Loucy (cell line): ENCODE measurements at regions not wholly inside any gene's neighbourhood (a gene's known extent, or its start where the extent isn't known, plus 50 kb on each side); places are given as distances from the start of the nearest gene placed in this dataset.

Experiments
- H2AFZ ChIP-seq: fragments of 200-600 bp; sonication (generic); 2 replicates; pipeline ENCODE4 v1.6.0; 2016; ENCODE audit warnings: antibody characterized with exemption, mild to moderate bottlenecking, low read length, moderate library complexity
- H3F3A ChIP-seq: fragments of 200-600 bp; 2 replicates; pipeline ENCODE4 v1.6.0; 2016; ENCODE audit warnings: antibody characterized with exemption, low read depth, mild to moderate bottlenecking
- H3K27me3 ChIP-seq: fragments of 200-600 bp; sonication (generic); 2 replicates; pipeline ENCODE4 v1.6.1; 2014; ENCODE audit warnings: low read length, mild to moderate bottlenecking; ENCODE audit not compliant: insufficient read depth, poor library complexity, severe bottlenecking
- H3K36me3 ChIP-seq: fragments of 200-600 bp; sonication (generic); 2 replicates; pipeline ENCODE4 v1.6.1; 2016; ENCODE audit warnings: low read length; ENCODE audit not compliant: insufficient read depth
- H3K4me1 ChIP-seq: fragments of 200-600 bp; sonication (generic); 2 replicates; pipeline ENCODE4 v1.5.1; 2014; ENCODE audit warnings: low read length, mild to moderate bottlenecking; ENCODE audit not compliant: insufficient read depth, poor library complexity, severe bottlenecking
- H3K4me2 ChIP-seq: fragments of 200-600 bp; sonication (generic); 2 replicates; pipeline ENCODE4 v1.6.0; 2014; ENCODE audit warnings: antibody characterized with exemption, low read length, low read depth, mild to moderate bottlenecking; ENCODE audit not compliant: poor library complexity, severe bottlenecking
- H3K4me3 ChIP-seq: fragments of 200-600 bp; sonication (generic); 2 replicates; pipeline ENCODE4 v1.5.1; 2014; ENCODE audit warnings: low read length, mild to moderate bottlenecking, mixed read lengths; ENCODE audit not compliant: poor library complexity, severe bottlenecking
- H3K79me2 ChIP-seq: fragments of 200-600 bp; sonication (generic); 2 replicates; pipeline ENCODE4 v1.6.1; 2014; ENCODE audit warnings: low read length; ENCODE audit not compliant: insufficient read depth
- H3K9ac ChIP-seq: fragments of 200-600 bp; sonication (generic); 2 replicates; pipeline ENCODE4 v1.6.0; 2014; ENCODE audit warnings: mild to moderate bottlenecking, low read depth, low read length, moderate library complexity; ENCODE audit not compliant: poor library complexity, severe bottlenecking
- H3K9me2 ChIP-seq: fragments of 200-600 bp; sonication (generic); replicated peaks from 2 replicates; pipeline ENCODE4 v1.6.1; 2016; ENCODE audit warnings: low read depth, low read length, mixed read lengths
- H3K9me3 ChIP-seq: fragments of 200-600 bp; sonication (generic); 2 replicates; pipeline ENCODE4 v1.6.1; 2014; ENCODE audit warnings: mild to moderate bottlenecking, antibody characterized with exemption, low read length, low read depth; ENCODE audit not compliant: insufficient read depth
- H4K20me1 ChIP-seq: fragments of 200-600 bp; sonication (generic); 2 replicates; pipeline ENCODE4 v1.6.0; 2014; ENCODE audit warnings: antibody characterized with exemption, low read length, mild to moderate bottlenecking; ENCODE audit not compliant: insufficient read depth, poor library complexity, severe bottlenecking
- EZH2phosphoT487 ChIP-seq: fragments of 200-600 bp; IDR thresholded peaks from 2 replicates; pipeline ENCODE4 v1.6.1; 2018; ENCODE audit warnings: antibody characterized with exemption, mild to moderate bottlenecking, moderate library complexity, borderline replicate concordance
- TF ChIP-seq, protein P1 (sequence below): fragments of 200-600 bp; sonication (generic); conservative IDR thresholded peaks from 2 replicates; pipeline ENCODE4 v1.5.1; 2014; ENCODE audit warnings: mild to moderate bottlenecking, antibody characterized with exemption, low read length

GRCh38 chr5:122718611-122719010 lies 56.3 kb upstream of the SNX2 start:
- H2AFZ ChIP-seq = no peak overlapping the region
- no peaks in the 10 kb centered on the region for H3K79me2 ChIP-seq
- H3K9me2 ChIP-seq = no peaks in the 10 kb centered on the region
- no peak overlapping the region for H3K9ac ChIP-seq
- H3K36me3 ChIP-seq = no peaks in the 10 kb centered on the region
- no peak for TF ChIP-seq EZH2phosphoT487
- TF ChIP-seq, protein P1, sequence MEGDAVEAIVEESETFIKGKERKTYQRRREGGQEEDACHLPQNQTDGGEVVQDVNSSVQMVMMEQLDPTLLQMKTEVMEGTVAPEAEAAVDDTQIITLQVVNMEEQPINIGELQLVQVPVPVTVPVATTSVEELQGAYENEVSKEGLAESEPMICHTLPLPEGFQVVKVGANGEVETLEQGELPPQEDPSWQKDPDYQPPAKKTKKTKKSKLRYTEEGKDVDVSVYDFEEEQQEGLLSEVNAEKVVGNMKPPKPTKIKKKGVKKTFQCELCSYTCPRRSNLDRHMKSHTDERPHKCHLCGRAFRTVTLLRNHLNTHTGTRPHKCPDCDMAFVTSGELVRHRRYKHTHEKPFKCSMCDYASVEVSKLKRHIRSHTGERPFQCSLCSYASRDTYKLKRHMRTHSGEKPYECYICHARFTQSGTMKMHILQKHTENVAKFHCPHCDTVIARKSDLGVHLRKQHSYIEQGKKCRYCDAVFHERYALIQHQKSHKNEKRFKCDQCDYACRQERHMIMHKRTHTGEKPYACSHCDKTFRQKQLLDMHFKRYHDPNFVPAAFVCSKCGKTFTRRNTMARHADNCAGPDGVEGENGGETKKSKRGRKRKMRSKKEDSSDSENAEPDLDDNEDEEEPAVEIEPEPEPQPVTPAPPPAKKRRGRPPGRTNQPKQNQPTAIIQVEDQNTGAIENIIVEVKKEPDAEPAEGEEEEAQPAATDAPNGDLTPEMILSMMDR = no peak
- H3K27me3 ChIP-seq = no peaks in the 10 kb centered on the region
- H3K4me2 ChIP-seq = no peak overlapping the region
- no peaks in the 10 kb centered on the region for H3K9me3 ChIP-seq
- no peaks in the 10 kb centered on the region for H3F3A ChIP-seq
- H3K4me3 ChIP-seq = no peak overlapping the region
- no peaks in the 10 kb centered on the region for H3K4me1 ChIP-seq
- no peaks in the 10 kb centered on the region for H4K20me1 ChIP-seq

- Histone ChIP-seq H3K36me3 (no peaks in the 10 kb centered on the region), H3K4me2 (no peak overlapping the region), H2AFZ (no peak overlapping the region), H3K9me3 (no peaks in the 10 kb centered on the region), H4K20me1 (no peaks in the 10 kb centered on the region), H3K4me3 (no peak overlapping the region), H3K79me2 (no peaks in the 10 kb centered on the region), H3K4me1 (no peaks in the 10 kb centered on the region), H3K9me2 (no peaks in the 10 kb centered on the region), H3F3A (no peaks in the 10 kb centered on the region), H3K27me3 (no peaks in the 10 kb centered on the region), H3K9ac (no peak overlapping the region)
- TF ChIP-seq EZH2phosphoT487 = no peak
These were observed 54.7 kb upstream of the SNX2 start for GRCh38 chr5:122719991-122720746.

DNA sequence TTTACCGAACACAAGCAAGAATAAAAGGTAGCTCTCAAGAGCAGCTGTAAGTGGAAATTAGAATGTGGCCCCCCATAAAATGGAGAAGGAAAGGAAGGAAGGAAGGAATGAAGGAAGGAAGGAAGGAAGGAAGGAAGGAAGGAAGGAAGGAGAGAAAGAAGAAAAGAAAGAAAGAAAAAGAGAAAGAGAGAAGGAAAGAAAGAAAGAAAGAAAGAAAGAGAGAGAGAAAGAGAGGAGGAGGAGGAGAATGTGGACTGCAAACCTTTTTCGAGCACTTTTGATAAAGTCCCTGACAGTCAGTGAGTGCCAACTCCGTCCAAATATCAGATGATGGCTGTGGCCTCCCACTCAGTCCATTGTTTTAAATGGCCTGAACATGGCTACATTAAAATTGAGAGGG lies 53.8 kb upstream of the SNX2 start:
- H3K9me2 ChIP-seq = no peaks in the 10 kb centered on the region
- no peaks in the 10 kb centered on the region for H3K27me3 ChIP-seq
- H3K9ac ChIP-seq = no peak overlapping the region
- H2AFZ ChIP-seq = no peak overlapping the region
- no peaks in the 10 kb centered on the region for H3K79me2 ChIP-seq
- H3K36me3 ChIP-seq = no peaks in the 10 kb centered on the region
- no peak overlapping the region for H3K4me2 ChIP-seq
- TF ChIP-seq, protein P1 = no peak
- no peak for TF ChIP-seq EZH2phosphoT487
- no peaks in the 10 kb centered on the region for H3F3A ChIP-seq
- H3K4me1 ChIP-seq = no peaks in the 10 kb centered on the region
- no peak overlapping the region for H3K4me3 ChIP-seq
- H4K20me1 ChIP-seq = no peaks in the 10 kb centered on the region
- no peaks in the 10 kb centered on the region for H3K9me3 ChIP-seq

GRCh38 chr5:122722341-122722740 lies 52.5 kb upstream of the SNX2 start:
- Histone ChIP-seq H3K79me2 (no peaks in the 10 kb centered on the region), H3K36me3 (no peaks in the 10 kb centered on the region), H3K9me2 (no peaks in the 10 kb centered on the region), H3K9me3 (no peaks in the 10 kb centered on the region), H3K4me3 (no peak overlapping the region), H3F3A (no peaks in the 10 kb centered on the region), H3K27me3 (no peaks in the 10 kb centered on the region), H2AFZ (no peak overlapping the region), H3K4me1 (no peaks in the 10 kb centered on the region), H3K9ac (no peak overlapping the region), H3K4me2 (no peak overlapping the region), H4K20me1 (no peaks in the 10 kb centered on the region)
- TF ChIP-seq, protein P1 = no peak
- no peak for TF ChIP-seq EZH2phosphoT487
